ENCODE measurements at regions not wholly inside any gene's neighbourhood (a gene's known extent, or its start where the extent isn't known, plus 50 kb on each side); places are given as distances from the start of the nearest gene placed in this dataset.
A peak's percentile ranks its signal among the peaks of the same experiment; 100 is the strongest.

GRCh38 chr2:41170589-41170988, 718.7 kb upstream of the SLC8A1 start:
- H3F3A ChIP-seq (ENCODE audit: insufficient read depth, low read length) = peaks cover 7% of the 10 kb centered on the region; the same call in 1 of the 2 replicates
- H3K4me1 ChIP-seq (ENCODE audit: low read length) = peaks cover 26% of the 10 kb centered on the region
- H4K20me1 ChIP-seq (ENCODE audit: insufficient read depth, low read length) = no peaks in the 10 kb centered on the region
- no peak overlapping the region for H3K9ac ChIP-seq (ENCODE audit: low read length)
- TF ChIP-seq EZH2phosphoT487 (IDR thresholded peaks at IDR 0.05; ENCODE audit: low read length) (no peak), CTCF (IDR thresholded peaks at IDR 0.05; ENCODE audit: low read length) (no peak), EZH2 (optimal IDR thresholded peaks at IDR 0.05; ENCODE audit: low read depth, low read length) (no peak)
- H3K79me2 ChIP-seq (ENCODE audit: low read length) = no peaks in the 10 kb centered on the region
- H3K27ac ChIP-seq (ENCODE audit: low read length) = no peak overlapping the region
- no peaks in the 10 kb centered on the region for H3K9me2 ChIP-seq (replicated peaks; ENCODE audit: insufficient read depth, low read length)
- no peak overlapping the region for H3K4me3 ChIP-seq (ENCODE audit: low read length)
- H3K27me3 ChIP-seq (replicated peaks; ENCODE audit: insufficient read depth, low read length) = no peaks in the 10 kb centered on the region
- DNase-seq = peak; percentile 41
- no peaks in the 10 kb centered on the region for H3K9me3 ChIP-seq (replicated peaks; ENCODE audit: insufficient read depth, low read length)
- H3K36me3 ChIP-seq (replicated peaks; ENCODE audit: insufficient read depth, low read length) = no peaks in the 10 kb centered on the region
- no peak overlapping the region for H2AFZ ChIP-seq (ENCODE audit: low read length)
- peak overlapping the region; percentile 37 for H3K4me2 ChIP-seq (ENCODE audit: low read depth, low read length)

- no peaks in the 10 kb centered on the region for H3F3A ChIP-seq (ENCODE audit: insufficient read depth, low read length)
- no peak overlapping the region for H3K9ac ChIP-seq (ENCODE audit: low read length)
- H4K20me1 ChIP-seq (ENCODE audit: insufficient read depth, low read length) = no peaks in the 10 kb centered on the region
- H3K27ac ChIP-seq (ENCODE audit: low read length) = no peak overlapping the region
- H3K9me2 ChIP-seq (replicated peaks; ENCODE audit: insufficient read depth, low read length) = no peaks in the 10 kb centered on the region
- no peak overlapping the region for H3K4me2 ChIP-seq (ENCODE audit: low read depth, low read length)
- no peaks in the 10 kb centered on the region for H3K79me2 ChIP-seq (ENCODE audit: low read length)
- no peaks in the 10 kb centered on the region for H3K4me1 ChIP-seq (ENCODE audit: low read length)
- no peak overlapping the region for H3K4me3 ChIP-seq (ENCODE audit: low read length)
- no peaks in the 10 kb centered on the region for H3K36me3 ChIP-seq (replicated peaks; ENCODE audit: insufficient read depth, low read length)
- no peak for TF ChIP-seq EZH2 (optimal IDR thresholded peaks at IDR 0.05; ENCODE audit: low read depth, low read length)
- TF ChIP-seq CTCF (IDR thresholded peaks at IDR 0.05; ENCODE audit: low read length) = no peak
- no peak for TF ChIP-seq EZH2phosphoT487 (IDR thresholded peaks at IDR 0.05; ENCODE audit: low read length)
- no peaks in the 10 kb centered on the region for H3K27me3 ChIP-seq (replicated peaks; ENCODE audit: insufficient read depth, low read length)
- DNase-seq = no peak
- H2AFZ ChIP-seq (ENCODE audit: low read length) = no peak overlapping the region
- no peaks in the 10 kb centered on the region for H3K9me3 ChIP-seq (replicated peaks; ENCODE audit: insufficient read depth, low read length)
Measured at GRCh38 chr2:41180387-41180786, 728.5 kb upstream of the SLC8A1 start.

- Histone ChIP-seq H4K20me1 (ENCODE audit: insufficient read depth, low read length) (no peaks in the 10 kb centered on the region), H3K9me2 (replicated peaks; ENCODE audit: insufficient read depth, low read length) (no peaks in the 10 kb centered on the region), H3K9ac (ENCODE audit: low read length) (no peak overlapping the region), H3K4me2 (ENCODE audit: low read depth, low read length) (no peak overlapping the region), H3K4me1 (ENCODE audit: low read length) (peaks cover 4% of the 10 kb centered on the region; the same call in 1 of the 2 replicates), H3K4me3 (ENCODE audit: low read length) (no peak overlapping the region), H3K9me3 (replicated peaks; ENCODE audit: insufficient read depth, low read length) (no peaks in the 10 kb centered on the region), H3K27me3 (replicated peaks; ENCODE audit: insufficient read depth, low read length) (no peaks in the 10 kb centered on the region), H3K79me2 (ENCODE audit: low read length) (no peaks in the 10 kb centered on the region), H3F3A (ENCODE audit: insufficient read depth, low read length) (no peaks in the 10 kb centered on the region), H3K36me3 (replicated peaks; ENCODE audit: insufficient read depth, low read length) (no peaks in the 10 kb centered on the region), H2AFZ (ENCODE audit: low read length) (no peak overlapping the region), H3K27ac (ENCODE audit: low read length) (no peak overlapping the region)
- no peak for DNase-seq
- no peak for TF ChIP-seq EZH2 (optimal IDR thresholded peaks at IDR 0.05; ENCODE audit: low read depth, low read length)
- no peak for TF ChIP-seq CTCF (IDR thresholded peaks at IDR 0.05; ENCODE audit: low read length)
- no peak for TF ChIP-seq EZH2phosphoT487 (IDR thresholded peaks at IDR 0.05; ENCODE audit: low read length)
Measured at GRCh38 chr2:41182961-41183360, 731.1 kb upstream of the SLC8A1 start.

Measured in MM.1S (cell line).